ENCODE measurements at regions not wholly inside any gene's neighbourhood (a gene's known extent, or its start where the extent isn't known, plus 50 kb on each side); places are given as distances from the start of the nearest gene placed in this dataset.

GRCh38 chr10:124194199-124194824, 100.9 kb upstream of the CHST15 start:
- no peak for TF ChIP-seq POLR2A (IDR thresholded peaks at IDR 0.05)
- TF ChIP-seq CTCF (IDR thresholded peaks at IDR 0.05) = no peak
- TF ChIP-seq EP300 (IDR thresholded peaks at IDR 0.05) = no peak
- TF ChIP-seq POLR2AphosphoS5 (IDR thresholded peaks at IDR 0.05) = no peak

All from sigmoid colon (tissue), 4 donors.